ENCODE measurements at regions not wholly inside any gene's neighbourhood (a gene's known extent, or its start where the extent isn't known, plus 50 kb on each side); places are given as distances from the start of the nearest gene placed in this dataset.

- Histone ChIP-seq H3K4me1 (ENCODE audit: control insufficient read depth, insufficient read depth, low read length) (no peaks in the 10 kb centered on the region), H3K4me3 (ENCODE audit: low read depth, low read length) (no peak overlapping the region), H3K27ac (ENCODE audit: extremely low read depth, low read depth, low read length) (no peak overlapping the region), H3K9me3 (ENCODE audit: control insufficient read depth, insufficient read depth, low read depth, low read length) (no peaks in the 10 kb centered on the region), H3K36me3 (ENCODE audit: control insufficient read depth in 2 of 2, insufficient read depth in 1 of 2, low read length in 2 of 2) (no peaks in the 10 kb centered on the region)
- ChIA-PET CTCF (interaction anchor here (0.6 to 1.0 kb wide), 2 partner anchors 250 to 397 kb away, joined by 3 to 4 read pairs; no protein-coding TSS in a partner anchor), POLR2A (no interaction called here)
- TF ChIP-seq MEIS1 (CRISPR knock-in tag; IDR thresholded peaks at IDR 0.05; ENCODE audit: borderline replicate concordance) (no peak), GLIS1 (tag by site-specific recombination; IDR thresholded peaks at IDR 0.05) (peak; percentile 53; the same call in 1 of the 2 replicates)
These were observed 64.4 kb upstream of the ETS2 start for GRCh38 chr21:38741092-38741949.

- Histone ChIP-seq H3K27ac (ENCODE audit: extremely low read depth, low read depth, low read length) (no peak overlapping the region), H3K4me1 (ENCODE audit: control insufficient read depth, insufficient read depth, low read length) (no peaks in the 10 kb centered on the region), H3K36me3 (ENCODE audit: control insufficient read depth in 2 of 2, insufficient read depth in 1 of 2, low read length in 2 of 2) (no peaks in the 10 kb centered on the region), H3K9me3 (ENCODE audit: control insufficient read depth, insufficient read depth, low read depth, low read length) (no peaks in the 10 kb centered on the region), H3K4me3 (ENCODE audit: low read depth, low read length) (no peak overlapping the region)
- CTCF ChIA-PET: no interaction called here
- POLR2A ChIA-PET: no interaction called here
- no peak for TF ChIP-seq ZNF274 (IDR thresholded peaks at IDR 0.05; ENCODE audit: low read length)
- no peak for TF ChIP-seq ZNF274 (tag by site-specific recombination; IDR thresholded peaks at IDR 0.05; ENCODE audit: borderline replicate concordance)
- TF ChIP-seq ZNF530 (tag by site-specific recombination; IDR thresholded peaks at IDR 0.05; ENCODE audit: low read depth): no peak
- no peak for TF ChIP-seq GLIS2 (tag by site-specific recombination; IDR thresholded peaks at IDR 0.05)
- TF ChIP-seq ZBTB10 (tag by site-specific recombination; IDR thresholded peaks at IDR 0.05): no peak
- TF ChIP-seq KLF8 (tag by site-specific recombination; IDR thresholded peaks at IDR 0.05): no peak
- no peak for TF ChIP-seq HOXA7 (CRISPR knock-in tag; IDR thresholded peaks at IDR 0.05; ENCODE audit: borderline replicate concordance)
- TF ChIP-seq ZNF843 (tag by site-specific recombination; IDR thresholded peaks at IDR 0.05): no peak
- no peak for TF ChIP-seq ZNF792 (tag by site-specific recombination; IDR thresholded peaks at IDR 0.05)
- TF ChIP-seq ZNF146 (tag by site-specific recombination; IDR thresholded peaks at IDR 0.05): no peak
- TF ChIP-seq ZNF416 (tag by site-specific recombination; IDR thresholded peaks at IDR 0.05): no peak
- no peak for TF ChIP-seq ZNF311 (tag by site-specific recombination; IDR thresholded peaks at IDR 0.05; ENCODE audit: borderline replicate concordance)
These were observed 63.8 kb upstream of the ETS2 start for GRCh38 chr21:38741950-38742256.

GRCh38 chr21:38742580-38743260, 63.0 kb upstream of the ETS2 start:
- ChIA-PET CTCF (no interaction called here), POLR2A (no interaction called here)
- Histone ChIP-seq H3K9me3 (ENCODE audit: control insufficient read depth, insufficient read depth, low read depth, low read length) (no peaks in the 10 kb centered on the region), H3K36me3 (ENCODE audit: control insufficient read depth in 2 of 2, insufficient read depth in 1 of 2, low read length in 2 of 2) (no peaks in the 10 kb centered on the region), H3K4me1 (ENCODE audit: control insufficient read depth, insufficient read depth, low read length) (no peaks in the 10 kb centered on the region), H3K4me3 (ENCODE audit: low read depth, low read length) (no peak overlapping the region), H3K27ac (ENCODE audit: extremely low read depth, low read depth, low read length) (no peak overlapping the region)
- no peak for TF ChIP-seq ZNF18 (tag by site-specific recombination; IDR thresholded peaks at IDR 0.05)
- no peak for TF ChIP-seq ZNF664 (tag by site-specific recombination; IDR thresholded peaks at IDR 0.05)
- no peak for TF ChIP-seq ZNF785 (tag by site-specific recombination; IDR thresholded peaks at IDR 0.05)
- TF ChIP-seq ZNF223 (tag by site-specific recombination; IDR thresholded peaks at IDR 0.05): no peak
- no peak for TF ChIP-seq ZNF488 (tag by site-specific recombination; IDR thresholded peaks at IDR 0.05)
- TF ChIP-seq ZNF596 (tag by site-specific recombination; IDR thresholded peaks at IDR 0.05): peak; percentile 100
- TF ChIP-seq ZNF366 (tag by site-specific recombination; conservative IDR thresholded peaks at IDR 0.05): peak; percentile 66
